SH-SY5Y (cell line): ENCODE measurements at regions not wholly inside any gene's neighbourhood (a gene's known extent, or its start where the extent isn't known, plus 50 kb on each side); places are given as distances from the start of the nearest gene placed in this dataset.

ENCODE experiments used
- GATA2 ChIP-seq: IDR thresholded peaks from 2 replicates; pipeline ENCODE4 v1.6.1; 2011; ENCODE audit warnings: mild to moderate bottlenecking, low read depth, low read length
- GATA3 ChIP-seq: IDR thresholded peaks from 2 replicates; pipeline ENCODE4 v1.6.1; 2011; ENCODE audit warnings: low read depth, mild to moderate bottlenecking, low read length, moderate library complexity

- TF ChIP-seq GATA3 (no peak), GATA2 (no peak)
These were observed 378.4 kb upstream of the FSHR start for GRCh38 chr2:49532702-49533101.
